Panc1 (cell line): ENCODE measurements at regions not wholly inside any gene's neighbourhood (a gene's known extent, or its start where the extent isn't known, plus 50 kb on each side); places are given as distances from the start of the nearest gene placed in this dataset.

Experiments
- ATAC-seq: fragments of 200-7000 bp; cut with Tn5 transposase; 2 replicates; pipeline ENCODE4 v1.9.1; 2020; ENCODE audit warnings: mild to moderate bottlenecking, moderate library complexity
- BruUV-seq: library from RNA; stranded (reverse); fragments of 400-500 nt; replicated peaks from 2 replicates; lab custom pipeline; 2021; lab: Mats Ljungman, UMichigan
- CTCF ChIA-PET: fragments of 300-600 bp; sonication (Branson Sonifier 250); formaldehyde crosslinking; loops from one replicate; lab custom pipeline; 2022; ENCODE audit warnings: antibody characterized with exemption; lab: Charles Lee
- POLR2A ChIA-PET: fragments of 300-600 bp; sonication (Branson Sonifier 250); formaldehyde crosslinking; loops from one replicate; lab custom pipeline; 2022; ENCODE audit warnings: antibody characterized with exemption; lab: Charles Lee
- DNase-seq: peaks from one replicate; pipeline ENCODE4 v3.0.0-alpha.2; 2010; ENCODE audit warnings: low read depth, low spot score
- H3K27ac ChIP-seq: 2 replicates; pipeline ENCODE4 v1.5.1; 2011; ENCODE audit warnings: mild to moderate bottlenecking, low read length, inconsistent platforms
- H3K27me3 ChIP-seq: fragments of 200-500 bp; sonication (Bioruptor generic); 2 replicates; pipeline ENCODE4 v1.6.0; 2014; ENCODE audit warnings: low read length, inconsistent platforms; ENCODE audit not compliant: control insufficient read depth, insufficient read depth
- H3K36me3 ChIP-seq: fragments of 200-500 bp; sonication (Bioruptor generic); 2 replicates; pipeline ENCODE4 v1.5.1; 2014; ENCODE audit warnings: inconsistent platforms, mild to moderate bottlenecking, low read length, moderate library complexity; ENCODE audit not compliant: control insufficient read depth, insufficient read depth
- H3K4me1 ChIP-seq: 2 replicates; pipeline ENCODE4 v1.5.1; 2011; ENCODE audit warnings: inconsistent platforms, mild to moderate bottlenecking, low read length, moderate library complexity; ENCODE audit not compliant: control insufficient read depth, insufficient read depth
- H3K4me3 ChIP-seq, 2 experiments: 2 replicates each; pipeline ENCODE4 v1.5.1; 2011 to 2012; ENCODE audit warnings: low read depth in 2 of 2, low read length in 2 of 2, mild to moderate bottlenecking in 2 of 2, inconsistent platforms in 1 of 2, moderate library complexity in 1 of 2
- H3K9me3 ChIP-seq: fragments of 200-500 bp; sonication (Bioruptor generic); 2 replicates; pipeline ENCODE4 v1.5.1; 2014; ENCODE audit warnings: low read depth, mild to moderate bottlenecking, inconsistent platforms, low read length, moderate library complexity; ENCODE audit not compliant: control insufficient read depth, insufficient read depth
- POLR2AphosphoS5 ChIP-seq: IDR thresholded peaks from 2 replicates; pipeline ENCODE4 v1.6.1; 2012; ENCODE audit warnings: mild to moderate bottlenecking, low read depth, low read length, moderate library complexity
- SIN3A ChIP-seq: IDR thresholded peaks from 2 replicates; pipeline ENCODE4 v1.6.1; 2012; ENCODE audit warnings: low read depth, mild to moderate bottlenecking, low read length, moderate library complexity, borderline replicate concordance; ENCODE audit not compliant: insufficient read depth
- TCF7L2 ChIP-seq: IDR thresholded peaks from 2 replicates; pipeline ENCODE4 v1.6.1; 2011; ENCODE audit warnings: mild to moderate bottlenecking, low read depth, low read length, inconsistent platforms
- in situ Hi-C: cut with HindIII; loops from 2 replicates; pipeline ENCODE4 v1.10.0; 2016; ENCODE audit warnings: low sequenced_read_pairs, low pct_unique_long_range_greater_than_20kb
- intact Hi-C: fragments of 100-400 bp; cut with micrococcal nuclease; formaldehyde crosslinking; loops from one replicate; pipeline ENCODE4 v1.10.0; 2022; ENCODE audit not compliant: unreplicated experiment
- TF ChIP-seq, protein P1 (sequence below): fragments of 450-650 bp; IDR thresholded peaks from 2 replicates; pipeline ENCODE4 v1.5.1; 2017; ENCODE audit warnings: mild to moderate bottlenecking
- TF ChIP-seq, protein P2 (sequence below), 2 experiments: IDR thresholded peaks; 2 replicates each; pipeline ENCODE4 v1.6.1; 2011 to 2012; ENCODE audit warnings: low read depth in 2 of 2, control low read depth in 1 of 2, low read length in 1 of 2, mild to moderate bottlenecking in 1 of 2, moderate library complexity in 1 of 2; ENCODE audit not compliant: insufficient read depth in 1 of 2

DNA sequence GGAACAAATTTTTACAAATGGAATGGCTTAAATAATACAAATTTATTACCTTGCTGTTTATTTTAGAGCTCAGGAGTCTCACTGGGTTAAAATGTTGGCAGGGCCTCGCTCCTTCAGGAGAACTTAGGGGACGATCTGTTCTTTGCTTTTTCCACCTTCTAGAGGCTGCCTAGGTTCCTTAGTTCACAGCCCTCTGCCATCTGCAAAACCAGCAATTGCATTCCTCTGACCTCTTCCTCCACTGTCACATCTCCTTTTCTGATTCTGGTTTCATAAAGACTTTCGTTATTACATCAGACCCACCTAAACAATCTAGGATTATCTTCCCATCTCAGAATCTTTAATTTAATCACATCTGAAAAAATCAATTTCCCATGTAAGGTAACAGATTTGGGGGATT, 249.6 kb upstream of the SPRY2 start:
- ATAC-seq: no peak
- BruUV-seq: no TSS peak
- no peak for DNase-seq
- no peaks in the 10 kb centered on the region for H3K27me3 ChIP-seq
- H3K36me3 ChIP-seq: no peaks in the 10 kb centered on the region
- POLR2A ChIA-PET: no interaction called here
- CTCF ChIA-PET: no interaction called here
- TF ChIP-seq, protein P1, sequence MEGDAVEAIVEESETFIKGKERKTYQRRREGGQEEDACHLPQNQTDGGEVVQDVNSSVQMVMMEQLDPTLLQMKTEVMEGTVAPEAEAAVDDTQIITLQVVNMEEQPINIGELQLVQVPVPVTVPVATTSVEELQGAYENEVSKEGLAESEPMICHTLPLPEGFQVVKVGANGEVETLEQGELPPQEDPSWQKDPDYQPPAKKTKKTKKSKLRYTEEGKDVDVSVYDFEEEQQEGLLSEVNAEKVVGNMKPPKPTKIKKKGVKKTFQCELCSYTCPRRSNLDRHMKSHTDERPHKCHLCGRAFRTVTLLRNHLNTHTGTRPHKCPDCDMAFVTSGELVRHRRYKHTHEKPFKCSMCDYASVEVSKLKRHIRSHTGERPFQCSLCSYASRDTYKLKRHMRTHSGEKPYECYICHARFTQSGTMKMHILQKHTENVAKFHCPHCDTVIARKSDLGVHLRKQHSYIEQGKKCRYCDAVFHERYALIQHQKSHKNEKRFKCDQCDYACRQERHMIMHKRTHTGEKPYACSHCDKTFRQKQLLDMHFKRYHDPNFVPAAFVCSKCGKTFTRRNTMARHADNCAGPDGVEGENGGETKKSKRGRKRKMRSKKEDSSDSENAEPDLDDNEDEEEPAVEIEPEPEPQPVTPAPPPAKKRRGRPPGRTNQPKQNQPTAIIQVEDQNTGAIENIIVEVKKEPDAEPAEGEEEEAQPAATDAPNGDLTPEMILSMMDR: no peak
- TF ChIP-seq, protein P2, sequence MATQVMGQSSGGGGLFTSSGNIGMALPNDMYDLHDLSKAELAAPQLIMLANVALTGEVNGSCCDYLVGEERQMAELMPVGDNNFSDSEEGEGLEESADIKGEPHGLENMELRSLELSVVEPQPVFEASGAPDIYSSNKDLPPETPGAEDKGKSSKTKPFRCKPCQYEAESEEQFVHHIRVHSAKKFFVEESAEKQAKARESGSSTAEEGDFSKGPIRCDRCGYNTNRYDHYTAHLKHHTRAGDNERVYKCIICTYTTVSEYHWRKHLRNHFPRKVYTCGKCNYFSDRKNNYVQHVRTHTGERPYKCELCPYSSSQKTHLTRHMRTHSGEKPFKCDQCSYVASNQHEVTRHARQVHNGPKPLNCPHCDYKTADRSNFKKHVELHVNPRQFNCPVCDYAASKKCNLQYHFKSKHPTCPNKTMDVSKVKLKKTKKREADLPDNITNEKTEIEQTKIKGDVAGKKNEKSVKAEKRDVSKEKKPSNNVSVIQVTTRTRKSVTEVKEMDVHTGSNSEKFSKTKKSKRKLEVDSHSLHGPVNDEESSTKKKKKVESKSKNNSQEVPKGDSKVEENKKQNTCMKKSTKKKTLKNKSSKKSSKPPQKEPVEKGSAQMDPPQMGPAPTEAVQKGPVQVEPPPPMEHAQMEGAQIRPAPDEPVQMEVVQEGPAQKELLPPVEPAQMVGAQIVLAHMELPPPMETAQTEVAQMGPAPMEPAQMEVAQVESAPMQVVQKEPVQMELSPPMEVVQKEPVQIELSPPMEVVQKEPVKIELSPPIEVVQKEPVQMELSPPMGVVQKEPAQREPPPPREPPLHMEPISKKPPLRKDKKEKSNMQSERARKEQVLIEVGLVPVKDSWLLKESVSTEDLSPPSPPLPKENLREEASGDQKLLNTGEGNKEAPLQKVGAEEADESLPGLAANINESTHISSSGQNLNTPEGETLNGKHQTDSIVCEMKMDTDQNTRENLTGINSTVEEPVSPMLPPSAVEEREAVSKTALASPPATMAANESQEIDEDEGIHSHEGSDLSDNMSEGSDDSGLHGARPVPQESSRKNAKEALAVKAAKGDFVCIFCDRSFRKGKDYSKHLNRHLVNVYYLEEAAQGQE (IDR thresholded peaks at IDR 0.05; ENCODE audit: insufficient read depth in 1 of 2, low read depth in 2 of 2, low read length in 1 of 2): no peak
- TF ChIP-seq SIN3A: no peak
- TF ChIP-seq TCF7L2: no peak
- TF ChIP-seq POLR2AphosphoS5: no peak
- no peaks in the 10 kb centered on the region for H3K4me1 ChIP-seq
- no peak overlapping the region for H3K4me3 ChIP-seq
- no peaks in the 10 kb centered on the region for H3K9me3 ChIP-seq
- H3K27ac ChIP-seq: no peak overlapping the region
- intact Hi-C loops: no loop called here
- in situ Hi-C loops: no loop called here

DNA sequence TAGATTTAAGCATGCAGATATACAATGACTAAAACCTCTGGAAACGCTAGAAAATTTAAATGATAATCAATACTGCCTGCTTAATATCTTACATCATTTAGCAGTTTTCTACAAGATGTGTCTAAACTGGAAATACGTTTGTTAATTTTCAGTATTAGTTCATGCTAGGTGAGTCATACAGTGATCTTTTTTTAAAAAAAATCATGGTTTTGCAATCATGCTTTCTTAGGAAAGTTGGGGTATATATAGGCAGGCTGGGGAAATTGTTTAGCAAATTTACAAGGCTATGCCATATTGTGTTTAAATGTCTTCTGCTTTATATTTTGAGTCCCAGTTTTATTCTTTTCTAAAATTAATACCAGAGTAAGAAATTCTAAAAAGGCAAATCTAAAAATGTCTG, 245.4 kb upstream of the SPRY2 start:
- intact Hi-C loops (no loop called here), in situ Hi-C loops (no loop called here)
- CTCF ChIA-PET: no interaction called here
- Histone ChIP-seq H3K27ac (no peak overlapping the region), H3K4me1 (no peaks in the 10 kb centered on the region), H3K4me3 (no peak overlapping the region), H3K36me3 (no peaks in the 10 kb centered on the region), H3K9me3 (no peaks in the 10 kb centered on the region), H3K27me3 (no peaks in the 10 kb centered on the region)
- DNase-seq (no peak), ATAC-seq (no peak)
- TF ChIP-seq, protein P1: no peak
- no peak for TF ChIP-seq SIN3A
- TF ChIP-seq, protein P2 (IDR thresholded peaks at IDR 0.05; ENCODE audit: insufficient read depth in 1 of 2, low read depth in 2 of 2, low read length in 1 of 2): no peak
- no peak for TF ChIP-seq TCF7L2
- TF ChIP-seq POLR2AphosphoS5: no peak
- BruUV-seq: no TSS peak
- POLR2A ChIA-PET: no interaction called here
